T-cell (primary cell): ENCODE measurements at regions not wholly inside any gene's neighbourhood (a gene's known extent, or its start where the extent isn't known, plus 50 kb on each side); places are given as distances from the start of the nearest gene placed in this dataset.

Source experiments
- ATAC-seq, 4 experiments: fragments of 200-7000 bp in 3 of 4; fragments of 150-1000 bp in 1 of 4; cut with Tn5 transposase; replicated peaks in 1 of 4; 1 replicate in 3 of 4; 2 replicates in 1 of 4; pipeline ENCODE4 v1.10.0; 2021; ENCODE audit warnings: moderate library complexity in 3 of 4, mild to moderate bottlenecking in 2 of 4, moderate number of reproducible peaks in 1 of 4
- CTCF ChIA-PET, 2 donors: fragments of 300-600 bp; sonication (Branson Sonifier 250); formaldehyde crosslinking; loops; one replicate each; lab custom pipeline; 2022; ENCODE audit warnings: antibody characterized with exemption in 2 of 2; lab: Charles Lee
- POLR2A ChIA-PET, 2 donors: fragments of 300-600 bp; sonication (Branson Sonifier 250); formaldehyde crosslinking; loops; one replicate each; lab custom pipeline; 2022; ENCODE audit warnings: antibody characterized with exemption in 2 of 2; lab: Charles Lee
- DNase-seq, 35 experiments: peaks; one replicate each; pipeline versions ENCODE4 v3.0.0 to v3.0.0-alpha.2; 2013 to 2023
- H3K27ac ChIP-seq: one replicate; pipeline ENCODE4 v1.5.1; 2013; ENCODE audit warnings: low read length
- H3K27me3 ChIP-seq, 2 experiments: replicated peaks in 1 of 2; 1 replicate in 1 of 2; 2 replicates in 1 of 2; pipeline versions ENCODE4 v1.6.1 to v1.7.0; 2013; ENCODE audit warnings: low read length in 1 of 2, mixed read lengths in 1 of 2; ENCODE audit not compliant: control insufficient read depth in 2 of 2, insufficient read depth in 2 of 2; ENCODE audit errors: extremely low read depth in 1 of 2
- H3K36me3 ChIP-seq, 2 donors: 1 replicate in 1 of 2; 2 replicates in 1 of 2; pipeline versions ENCODE4 v1.6.1 to v1.7.0; 2013; ENCODE audit warnings: low read length in 1 of 2; ENCODE audit not compliant: control insufficient read depth in 2 of 2, insufficient read depth in 1 of 2; ENCODE audit errors: extremely low read depth in 1 of 2
- H3K4me1 ChIP-seq, 2 experiments: 1 replicate in 1 of 2; 2 replicates in 1 of 2; pipeline versions ENCODE4 v1.6.1 to v1.7.0; 2013; ENCODE audit warnings: low read length in 2 of 2, mixed read lengths in 1 of 2; ENCODE audit not compliant: insufficient read depth in 2 of 2, control insufficient read depth in 1 of 2; ENCODE audit errors: extremely low read depth in 1 of 2
- H3K4me3 ChIP-seq, 2 donors: 1 replicate in 1 of 2; 2 replicates in 1 of 2; pipeline versions ENCODE4 v1.5.1 to v1.7.0; 2013; ENCODE audit warnings: mild to moderate bottlenecking in 2 of 2, low read length in 1 of 2, moderate library complexity in 1 of 2; ENCODE audit not compliant: control insufficient read depth in 1 of 2; ENCODE audit errors: extremely low read depth in 1 of 2
- H3K9me3 ChIP-seq: 2 replicates; pipeline ENCODE4 v1.7.0; 2013
- H3K27ac Mint-ChIP-seq, 2 donors: one replicate each; pipeline ENCODE4 v1.8.0; 2020 to 2021; ENCODE audit warnings: mild to moderate bottlenecking in 2 of 2, mixed read lengths in 2 of 2
- H3K27me3 Mint-ChIP-seq, 2 donors: one replicate each; pipeline ENCODE4 v1.8.0; 2021 to 2022; ENCODE audit warnings: mixed read lengths in 2 of 2
- H3K36me3 Mint-ChIP-seq: one replicate; pipeline ENCODE4 v1.8.0; 2021; ENCODE audit warnings: mixed read lengths
- H3K4me1 Mint-ChIP-seq, 3 donors: one replicate each; pipeline ENCODE4 v1.8.0; 2020 to 2022; ENCODE audit warnings: mixed read lengths in 3 of 3, mild to moderate bottlenecking in 1 of 3
- H3K4me3 Mint-ChIP-seq, 3 donors: one replicate each; pipeline ENCODE4 v1.8.0; 2020 to 2022; ENCODE audit warnings: mild to moderate bottlenecking in 3 of 3, mixed read lengths in 3 of 3, moderate library complexity in 3 of 3
- H3K9me3 Mint-ChIP-seq, 3 donors: one replicate each; pipeline ENCODE4 v1.8.0; 2020 to 2022; ENCODE audit warnings: mixed read lengths in 3 of 3
- WGBS: methylation state at CpG from one replicate; pipeline ENCODE4 v1.1.5; 2013; ENCODE audit warnings: missing lambda C conversion rate; ENCODE audit not compliant: insufficient coverage; 5-methylcytosine and 5-hydroxymethylcytosine counted together

GRCh38 chr14:88064841-88065240, 59.9 kb downstream of the GPR65 start:
- POLR2A ChIA-PET, result interaction anchor here in 1 of 2 donors (0.6 kb wide), 1 partner anchor 101 kb away, joined by 3 read pairs; no protein-coding TSS in a partner anchor
- peaks cover 3% of the 10 kb centered on the region for H3K36me3 Mint-ChIP-seq
- CTCF ChIA-PET, result no interaction called here

GRCh38 chr14:88069677-88070076, 64.7 kb downstream of the GPR65 start:
- H3K27ac Mint-ChIP-seq, result no peak overlapping the region
- DNase-seq, result no peak
- no peaks in the 10 kb centered on the region for H3K4me1 Mint-ChIP-seq
- 86% methylated on average over 1 of the region's 1 CpG for WGBS
- H3K27ac ChIP-seq, result no peak overlapping the region
- H3K9me3 Mint-ChIP-seq, result peaks cover 10 to 27% (median 11%) of the 10 kb centered on the region in 3 donors
- peaks cover 2% of the 10 kb centered on the region for H3K9me3 ChIP-seq
- no peak overlapping the region for H3K4me3 Mint-ChIP-seq
- no peaks in the 10 kb centered on the region for H3K36me3 ChIP-seq
- H3K27me3 Mint-ChIP-seq, result peaks cover 0 to 7% of the 10 kb centered on the region in 2 donors
- no peak overlapping the region for H3K4me3 ChIP-seq
- ChIA-PET POLR2A (no interaction called here), CTCF (no interaction called here)
- H3K36me3 Mint-ChIP-seq, result peaks cover 6% of the 10 kb centered on the region
- no peak for ATAC-seq
- no peaks in the 10 kb centered on the region for H3K4me1 ChIP-seq
- H3K27me3 ChIP-seq, result no peaks in the 10 kb centered on the region

More at GRCh38 chr14:88064841-88065240, 59.9 kb downstream of the GPR65 start:
- no peaks in the 10 kb centered on the region for H3K9me3 ChIP-seq
- Mint-ChIP-seq H3K4me1 (no peaks in the 10 kb centered on the region), H3K9me3 (peaks cover 5 to 14% (median 5%) of the 10 kb centered on the region in 3 donors), H3K4me3 (no peak overlapping the region), H3K27me3 (peaks cover 1 to 5% of the 10 kb centered on the region in 2 donors), H3K27ac (no peak overlapping the region)
- WGBS, result no CpG with 5 or more reads among the region's 4 CpGs
- ATAC-seq (no peak), DNase-seq (no peak)
- H3K27me3 ChIP-seq, result no peaks in the 10 kb centered on the region
- H3K27ac ChIP-seq, result no peak overlapping the region
- no peaks in the 10 kb centered on the region for H3K4me1 ChIP-seq
- H3K4me3 ChIP-seq, result no peak overlapping the region
- no peaks in the 10 kb centered on the region for H3K36me3 ChIP-seq

- no peaks in the 10 kb centered on the region for H3K36me3 Mint-ChIP-seq
- H3K27me3 Mint-ChIP-seq, result peaks cover 0 to 1% of the 10 kb centered on the region in 2 donors
- no peak overlapping the region for H3K4me3 ChIP-seq
- ChIA-PET POLR2A (no interaction called here), CTCF (interaction anchor here (0.5 to 0.8 kb wide), 2 partner anchors 114 to 315 kb away, joined by 3 to 4 read pairs; no protein-coding TSS in a partner anchor)
- H3K36me3 ChIP-seq, result no peaks in the 10 kb centered on the region
- DNase-seq, result no peak
- H3K4me3 Mint-ChIP-seq, result no peak overlapping the region
- no peaks in the 10 kb centered on the region for H3K4me1 ChIP-seq
- WGBS, result no CpG with 5 or more reads among the region's 4 CpGs
- no peak overlapping the region for H3K27ac ChIP-seq
- H3K9me3 ChIP-seq, result peaks cover 2% of the 10 kb centered on the region
- H3K9me3 Mint-ChIP-seq, result peaks cover 4 to 9% (median 5%) of the 10 kb centered on the region in 3 donors
- H3K27ac Mint-ChIP-seq, result no peak overlapping the region
- no peak for ATAC-seq
- no peaks in the 10 kb centered on the region for H3K27me3 ChIP-seq
- no peaks in the 10 kb centered on the region for H3K4me1 Mint-ChIP-seq
These were observed 70.5 kb downstream of the GPR65 start for GRCh38 chr14:88075269-88075981.

- Mint-ChIP-seq H3K36me3 (no peaks in the 10 kb centered on the region), H3K27ac (no peak overlapping the region), H3K27me3 (no peaks in the 10 kb centered on the region), H3K4me1 (no peaks in the 10 kb centered on the region), H3K4me3 (no peak overlapping the region), H3K9me3 (no peaks in the 10 kb centered on the region)
- WGBS, result 100% methylated on average over 1 of the region's 1 CpG
- no peaks in the 10 kb centered on the region for H3K27me3 ChIP-seq
- no peak for ATAC-seq
- H3K36me3 ChIP-seq, result no peaks in the 10 kb centered on the region
- H3K9me3 ChIP-seq, result no peaks in the 10 kb centered on the region
- no peak overlapping the region for H3K4me3 ChIP-seq
- ChIA-PET POLR2A (no interaction called here), CTCF (no interaction called here)
- no peak overlapping the region for H3K27ac ChIP-seq
- H3K4me1 ChIP-seq, result no peaks in the 10 kb centered on the region
- peak in 1 of 35 experiments; percentile 3 for DNase-seq
These were observed 73.6 kb downstream of the GPR65 start for GRCh38 chr14:88078525-88078924.

- H3K27ac Mint-ChIP-seq, result no peak overlapping the region
- CTCF ChIA-PET, result interaction anchor here in 1 of 2 donors (0.6 kb wide), 1 partner anchor 86 kb away, joined by 3 read pairs; the partner anchor contains the start of gene GALC
- no peaks in the 10 kb centered on the region for H3K9me3 Mint-ChIP-seq
- Histone ChIP-seq H3K27ac (no peak overlapping the region), H3K9me3 (no peaks in the 10 kb centered on the region), H3K4me1 (no peaks in the 10 kb centered on the region), H3K36me3 (no peaks in the 10 kb centered on the region), H3K27me3 (no peaks in the 10 kb centered on the region), H3K4me3 (no peak overlapping the region)
- no peak overlapping the region for H3K4me3 Mint-ChIP-seq
- H3K36me3 Mint-ChIP-seq, result no peaks in the 10 kb centered on the region
- no peaks in the 10 kb centered on the region for H3K27me3 Mint-ChIP-seq
- no CpG with 5 or more reads among the region's 2 CpGs for WGBS
- ATAC-seq, result no peak
- DNase-seq, result no peak
- H3K4me1 Mint-ChIP-seq, result no peaks in the 10 kb centered on the region
- POLR2A ChIA-PET, result no interaction called here
These were observed 74.7 kb downstream of the GPR65 start for GRCh38 chr14:88079624-88080023.

GRCh38 chr14:88085736-88086135, 80.8 kb downstream of the GPR65 start:
- no peaks in the 10 kb centered on the region for H3K4me1 ChIP-seq
- H3K27ac ChIP-seq, result no peak overlapping the region
- ATAC-seq (no peak), DNase-seq (no peak)
- H3K9me3 Mint-ChIP-seq, result no peaks in the 10 kb centered on the region
- H3K4me1 Mint-ChIP-seq, result no peaks in the 10 kb centered on the region
- H3K4me3 ChIP-seq, result no peak overlapping the region
- no peak overlapping the region for H3K27ac Mint-ChIP-seq
- ChIA-PET CTCF (no interaction called here), POLR2A (no interaction called here)
- H3K27me3 ChIP-seq, result no peaks in the 10 kb centered on the region
- no peak overlapping the region for H3K4me3 Mint-ChIP-seq
- WGBS, result no CpG with 5 or more reads among the region's 1 CpG
- no peaks in the 10 kb centered on the region for H3K36me3 ChIP-seq
- H3K27me3 Mint-ChIP-seq, result no peaks in the 10 kb centered on the region
- H3K9me3 ChIP-seq, result no peaks in the 10 kb centered on the region
- H3K36me3 Mint-ChIP-seq, result no peaks in the 10 kb centered on the region
